Mesendoderm (in vitro differentiated cells): ENCODE measurements at regions not wholly inside any gene's neighbourhood (a gene's known extent, or its start where the extent isn't known, plus 50 kb on each side); places are given as distances from the start of the nearest gene placed in this dataset.

Experiments
- DNase-seq: peaks from one replicate; pipeline ENCODE4 v3.0.0; 2013
- H2AK5ac ChIP-seq: 2 replicates; pipeline ENCODE4 v1.6.1; 2013; ENCODE audit warnings: low read length, inconsistent platforms
- H2BK120ac ChIP-seq: 2 replicates; pipeline ENCODE4 v1.6.1; 2013; ENCODE audit warnings: low read depth, mild to moderate bottlenecking, low read length, moderate library complexity, mixed read lengths
- H2BK15ac ChIP-seq: replicated peaks from 2 replicates; pipeline ENCODE4 v1.6.1; 2013; ENCODE audit warnings: low read depth, mild to moderate bottlenecking, moderate library complexity
- H2BK5ac ChIP-seq: 2 replicates; pipeline ENCODE4 v1.6.1; 2013; ENCODE audit warnings: low read length, inconsistent platforms
- H3K18ac ChIP-seq: 2 replicates; pipeline ENCODE4 v1.6.1; 2013; ENCODE audit warnings: mild to moderate bottlenecking, low read length, mixed read lengths
- H3K23ac ChIP-seq: one replicate; pipeline ENCODE4 v1.6.1; 2013; ENCODE audit warnings: low read length
- H3K27ac ChIP-seq: 2 replicates; pipeline ENCODE4 v1.5.1; 2013; ENCODE audit warnings: low read depth, mild to moderate bottlenecking, inconsistent platforms, low read length, moderate library complexity
- H3K27me3 ChIP-seq: 2 replicates; pipeline ENCODE4 v1.6.1; 2013; ENCODE audit warnings: low read length, control low read depth, mild to moderate bottlenecking, inconsistent platforms; ENCODE audit not compliant: insufficient read depth, poor library complexity
- H3K36me3 ChIP-seq: 2 replicates; pipeline ENCODE4 v1.6.1; 2013; ENCODE audit warnings: low read length, inconsistent platforms; ENCODE audit not compliant: control insufficient read depth, insufficient read depth
- H3K4ac ChIP-seq: one replicate; pipeline ENCODE4 v1.6.1; 2013; ENCODE audit warnings: low read depth, mild to moderate bottlenecking, low read length, moderate library complexity
- H3K4me1 ChIP-seq: 2 replicates; pipeline ENCODE4 v1.6.1; 2013; ENCODE audit warnings: low read depth, low read length, inconsistent platforms; ENCODE audit not compliant: control insufficient read depth
- H3K4me2 ChIP-seq: 2 replicates; pipeline ENCODE4 v1.6.1; 2013; ENCODE audit warnings: low read length
- H3K4me3 ChIP-seq: 2 replicates; pipeline ENCODE4 v1.5.1; 2013; ENCODE audit warnings: mild to moderate bottlenecking, low read length
- H3K56ac ChIP-seq: one replicate; pipeline ENCODE4 v1.6.1; 2013; ENCODE audit warnings: low read length
- H3K79me1 ChIP-seq: 2 replicates; pipeline ENCODE4 v1.6.1; 2013; ENCODE audit warnings: low read length, inconsistent platforms
- H3K79me2 ChIP-seq: 2 replicates; pipeline ENCODE4 v1.6.1; 2013; ENCODE audit warnings: mild to moderate bottlenecking, low read length; ENCODE audit not compliant: control insufficient read depth, insufficient read depth
- H3K9ac ChIP-seq: 2 replicates; pipeline ENCODE4 v1.6.1; 2013; ENCODE audit warnings: low read length, inconsistent platforms
- H4K5ac ChIP-seq: one replicate; pipeline ENCODE4 v1.6.1; 2013; ENCODE audit warnings: low read length
- H4K8ac ChIP-seq: one replicate; pipeline ENCODE4 v1.6.1; 2013; ENCODE audit warnings: low read depth, mild to moderate bottlenecking, control low read depth, low read length, moderate library complexity
- WGBS: extraction: QIAGEN DNeasy Blood & Tissue Kit; methylation state at CpG from one replicate; pipeline ENCODE4 v1.1.7; 2013; ENCODE audit warnings: low lambda C conversion rate, missing lambda C conversion rate; ENCODE audit not compliant: insufficient coverage; ENCODE audit errors: extremely low coverage; 5-methylcytosine and 5-hydroxymethylcytosine counted together

DNA sequence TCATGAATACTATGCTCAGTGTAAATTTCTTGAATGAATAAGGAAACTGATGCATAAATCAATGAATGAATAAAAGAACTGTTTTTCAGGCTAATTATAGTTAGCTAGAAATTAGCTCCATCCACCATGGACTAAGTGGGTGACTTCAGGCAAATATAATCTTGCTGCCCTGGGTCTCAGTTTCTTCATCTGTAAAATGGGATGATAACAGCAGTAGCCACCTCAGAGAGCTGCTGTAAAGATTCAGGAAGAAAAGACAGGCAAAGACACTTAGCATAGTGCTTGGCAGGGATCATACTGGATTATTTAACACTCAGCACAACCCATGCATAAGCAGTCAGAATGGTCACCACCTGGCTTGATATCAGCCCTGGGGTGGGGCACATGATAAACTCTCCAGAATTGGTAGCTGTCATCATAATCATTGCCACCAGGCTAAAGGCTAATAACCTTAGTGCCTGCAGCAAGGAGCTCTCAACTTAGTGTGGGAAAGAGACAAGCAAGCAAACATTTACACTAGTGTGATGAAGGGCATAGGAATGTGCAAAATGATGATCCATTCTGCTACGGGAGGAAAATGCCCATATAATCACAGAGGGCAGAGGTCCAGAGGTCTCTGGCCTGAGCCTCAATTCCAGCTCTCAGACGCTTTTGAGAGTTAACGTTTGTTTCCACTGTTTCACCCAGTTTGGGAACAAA lies 234.7 kb upstream of the TBX3 start:
- no peak overlapping the region for H3K4ac ChIP-seq
- H2BK120ac ChIP-seq, result no peak overlapping the region
- WGBS, result no CpG with 5 or more reads among the region's 3 CpGs
- no peak overlapping the region for H2BK5ac ChIP-seq
- H3K27me3 ChIP-seq, result no peaks in the 10 kb centered on the region
- no peaks in the 10 kb centered on the region for H3K79me1 ChIP-seq
- no peak overlapping the region for H4K5ac ChIP-seq
- H3K4me2 ChIP-seq, result no peak overlapping the region
- H3K79me2 ChIP-seq, result no peaks in the 10 kb centered on the region
- no peak overlapping the region for H3K18ac ChIP-seq
- no peak overlapping the region for H4K8ac ChIP-seq
- H3K36me3 ChIP-seq, result no peaks in the 10 kb centered on the region
- no peak overlapping the region for H3K9ac ChIP-seq
- no peak overlapping the region for H3K23ac ChIP-seq
- H3K4me1 ChIP-seq, result no peaks in the 10 kb centered on the region
- DNase-seq, result no peak
- H3K27ac ChIP-seq, result no peak overlapping the region
- no peak overlapping the region for H3K56ac ChIP-seq
- H3K4me3 ChIP-seq, result no peak overlapping the region
- no peak overlapping the region for H2BK15ac ChIP-seq
- no peak overlapping the region for H2AK5ac ChIP-seq

DNA sequence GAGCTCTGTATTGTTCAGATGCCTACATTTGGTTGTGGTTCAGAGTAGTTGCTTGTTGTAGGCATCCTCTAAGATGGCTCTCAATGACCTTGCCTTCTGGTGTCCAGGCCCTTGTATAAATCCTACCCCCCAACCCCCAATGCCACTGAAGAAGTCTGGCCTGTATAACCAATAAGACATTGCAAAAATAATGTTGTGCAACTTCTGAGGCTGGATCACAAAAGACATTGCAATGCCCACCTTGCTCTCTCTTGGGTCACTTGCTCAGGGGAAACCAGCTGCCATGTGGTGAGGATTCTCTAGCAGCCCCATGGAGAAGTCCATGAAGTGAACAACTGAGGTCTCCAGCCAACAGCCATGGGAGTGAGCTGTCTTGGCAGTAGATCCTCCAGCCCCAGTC lies 234.0 kb upstream of the TBX3 start:
- Histone ChIP-seq H2BK5ac (no peak overlapping the region), H3K18ac (no peak overlapping the region), H4K8ac (no peak overlapping the region), H3K27ac (no peak overlapping the region), H3K79me1 (no peaks in the 10 kb centered on the region), H3K27me3 (no peaks in the 10 kb centered on the region), H3K4me2 (no peak overlapping the region), H2BK15ac (no peak overlapping the region), H3K79me2 (no peaks in the 10 kb centered on the region), H2BK120ac (no peak overlapping the region), H3K4me3 (no peak overlapping the region), H3K36me3 (no peaks in the 10 kb centered on the region), H2AK5ac (no peak overlapping the region), H3K9ac (no peak overlapping the region), H3K4me1 (no peaks in the 10 kb centered on the region), H3K56ac (no peak overlapping the region), H4K5ac (no peak overlapping the region), H3K23ac (no peak overlapping the region), H3K4ac (no peak overlapping the region)
- DNase-seq, result no peak

DNA sequence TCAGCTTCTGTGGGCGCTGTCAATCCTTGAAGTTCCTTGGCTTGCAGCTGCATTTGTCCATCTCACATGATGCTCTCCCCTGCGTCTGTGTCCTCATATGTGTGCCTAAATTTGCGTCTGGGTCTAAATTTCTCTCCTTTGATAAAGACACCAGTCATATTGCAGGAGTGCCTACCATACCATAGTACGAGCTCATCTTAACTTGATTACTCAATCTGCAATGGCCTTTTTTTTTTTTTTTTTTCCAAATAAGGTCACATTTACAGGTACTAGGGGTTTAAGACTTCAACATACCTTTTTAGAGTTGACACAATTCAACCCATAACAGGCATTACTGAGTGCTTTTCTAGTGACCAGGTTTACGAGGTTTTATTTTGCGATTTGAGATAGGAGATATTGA lies 233.3 kb upstream of the TBX3 start:
- Histone ChIP-seq H4K5ac (no peak overlapping the region), H3K27ac (no peak overlapping the region), H3K4me1 (no peaks in the 10 kb centered on the region), H2AK5ac (no peak overlapping the region), H3K79me1 (no peaks in the 10 kb centered on the region), H3K79me2 (no peaks in the 10 kb centered on the region), H3K9ac (no peak overlapping the region), H3K4ac (no peak overlapping the region), H3K36me3 (no peaks in the 10 kb centered on the region), H3K27me3 (no peaks in the 10 kb centered on the region), H2BK5ac (no peak overlapping the region), H2BK15ac (no peak overlapping the region), H3K56ac (no peak overlapping the region), H3K23ac (no peak overlapping the region), H3K18ac (no peak overlapping the region), H2BK120ac (no peak overlapping the region), H4K8ac (no peak overlapping the region), H3K4me2 (no peak overlapping the region), H3K4me3 (no peak overlapping the region)
- no peak for DNase-seq
- WGBS, result no CpG with 5 or more reads among the region's 6 CpGs

DNA sequence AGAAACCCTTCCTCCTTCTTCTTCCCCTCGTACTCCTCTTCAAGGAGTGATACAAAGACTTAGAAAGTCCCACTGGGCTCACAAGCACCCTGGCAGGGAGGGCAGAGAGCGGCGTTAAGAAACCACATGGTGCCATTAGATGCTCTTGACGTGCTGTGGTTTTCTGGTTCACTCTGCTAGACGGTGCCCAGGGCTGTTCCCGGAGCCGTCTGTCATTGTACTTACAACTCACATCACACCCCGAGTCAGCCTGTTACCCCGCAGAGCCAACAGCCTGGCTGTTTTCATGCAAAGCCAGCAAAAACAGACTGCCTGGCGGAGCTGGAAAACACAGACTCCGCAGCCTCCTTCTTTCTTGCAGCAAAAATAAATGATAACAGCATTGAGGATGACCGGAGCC lies 232.6 kb upstream of the TBX3 start:
- no peaks in the 10 kb centered on the region for H3K27me3 ChIP-seq
- no peak overlapping the region for H3K27ac ChIP-seq
- no peaks in the 10 kb centered on the region for H3K79me2 ChIP-seq
- H3K23ac ChIP-seq, result no peak overlapping the region
- H2BK120ac ChIP-seq, result no peak overlapping the region
- no peak overlapping the region for H3K18ac ChIP-seq
- no peaks in the 10 kb centered on the region for H3K4me1 ChIP-seq
- no peaks in the 10 kb centered on the region for H3K36me3 ChIP-seq
- no peak overlapping the region for H3K4ac ChIP-seq
- H2AK5ac ChIP-seq, result no peak overlapping the region
- no peak overlapping the region for H4K5ac ChIP-seq
- no peak overlapping the region for H3K56ac ChIP-seq
- H2BK15ac ChIP-seq, result no peak overlapping the region
- H2BK5ac ChIP-seq, result no peak overlapping the region
- H4K8ac ChIP-seq, result no peak overlapping the region
- H3K4me3 ChIP-seq, result no peak overlapping the region
- no peak overlapping the region for H3K9ac ChIP-seq
- no peak for DNase-seq
- no peak overlapping the region for H3K4me2 ChIP-seq
- no peaks in the 10 kb centered on the region for H3K79me1 ChIP-seq
- no CpG with 5 or more reads among the region's 12 CpGs for WGBS

DNA sequence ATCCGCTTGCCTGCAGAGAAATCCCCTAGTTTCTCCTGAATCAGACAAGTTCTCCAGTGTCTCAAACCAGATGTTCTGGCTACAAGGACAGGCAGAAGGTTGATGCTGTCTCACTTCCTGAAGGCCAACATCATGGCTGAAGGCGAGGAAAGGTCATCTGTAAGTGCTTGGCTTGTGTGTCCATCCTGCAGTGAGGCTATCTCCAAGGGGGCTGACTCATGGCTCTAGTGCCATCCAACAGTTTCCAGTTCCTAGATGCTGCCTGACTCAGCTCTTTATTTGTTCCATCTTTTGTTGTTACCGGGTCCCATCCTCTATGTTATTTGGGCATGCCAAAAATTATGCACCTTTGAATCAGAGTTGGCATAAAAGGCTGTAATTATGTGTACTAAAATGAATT lies 232.1 kb upstream of the TBX3 start:
- Histone ChIP-seq H3K79me1 (no peaks in the 10 kb centered on the region), H3K4me3 (no peak overlapping the region), H3K9ac (no peak overlapping the region), H3K27me3 (no peaks in the 10 kb centered on the region), H3K27ac (no peak overlapping the region), H2BK15ac (no peak overlapping the region), H3K79me2 (no peaks in the 10 kb centered on the region), H3K18ac (no peak overlapping the region), H4K5ac (no peak overlapping the region), H3K4me1 (no peaks in the 10 kb centered on the region), H2BK120ac (no peak overlapping the region), H3K4ac (no peak overlapping the region), H2BK5ac (no peak overlapping the region), H2AK5ac (no peak overlapping the region), H3K4me2 (no peak overlapping the region), H3K23ac (peak overlapping the region; percentile 4), H3K36me3 (no peaks in the 10 kb centered on the region), H4K8ac (no peak overlapping the region), H3K56ac (no peak overlapping the region)
- DNase-seq, result no peak
- WGBS, result no CpG with 5 or more reads among the region's 3 CpGs
